Islet of Langerhans (tissue), 1 donor: ENCODE measurements at regions not wholly inside any gene's neighbourhood (a gene's known extent, or its start where the extent isn't known, plus 50 kb on each side); places are given as distances from the start of the nearest gene placed in this dataset.
A peak's percentile ranks its signal among the peaks of the same experiment; 100 is the strongest.

Source experiments
- FAIRE-seq: peaks from one replicate; lab custom pipeline; 2011; peaks lifted over from hg19 to GRCh38; lab: Jason Lieb, UNC

DNA sequence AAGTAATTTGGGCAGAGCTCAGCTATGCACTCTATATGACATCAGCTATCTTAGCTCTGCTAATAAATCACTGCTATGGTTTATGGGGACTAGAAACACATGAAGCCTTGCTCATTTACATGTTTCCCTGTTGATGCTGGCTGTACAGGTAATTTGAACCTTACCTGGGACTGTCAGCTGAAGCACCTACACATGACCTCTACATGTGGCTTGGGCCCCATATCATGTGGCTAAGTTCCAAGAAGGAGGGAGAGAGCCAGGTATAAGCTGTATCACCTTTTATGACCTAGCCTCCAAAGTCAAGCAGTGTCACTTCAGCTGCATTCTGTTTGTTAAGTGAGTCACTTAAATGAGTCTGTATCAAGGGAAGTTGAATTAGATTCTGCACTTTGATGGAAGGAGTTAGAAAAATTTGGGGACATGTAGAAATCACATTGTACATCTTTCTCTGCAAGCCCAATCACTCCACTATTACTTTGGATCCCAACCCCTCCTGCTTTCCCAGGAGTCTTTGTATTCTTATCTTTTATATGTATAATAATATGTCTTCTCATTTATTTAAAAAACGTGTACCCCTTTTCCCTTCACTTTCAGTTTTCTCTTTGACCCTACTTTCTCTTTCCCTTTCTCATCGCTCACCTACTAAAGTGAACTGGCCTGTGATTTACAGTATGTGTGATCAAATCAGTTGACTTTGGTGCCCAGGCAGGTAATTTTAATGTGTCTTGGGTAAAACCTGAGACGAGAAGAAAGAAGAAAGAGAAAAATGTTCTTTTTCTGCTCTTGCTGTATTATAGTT lies 53.4 kb upstream of the PRKACB start:
- peak; percentile 17 for FAIRE-seq

DNA sequence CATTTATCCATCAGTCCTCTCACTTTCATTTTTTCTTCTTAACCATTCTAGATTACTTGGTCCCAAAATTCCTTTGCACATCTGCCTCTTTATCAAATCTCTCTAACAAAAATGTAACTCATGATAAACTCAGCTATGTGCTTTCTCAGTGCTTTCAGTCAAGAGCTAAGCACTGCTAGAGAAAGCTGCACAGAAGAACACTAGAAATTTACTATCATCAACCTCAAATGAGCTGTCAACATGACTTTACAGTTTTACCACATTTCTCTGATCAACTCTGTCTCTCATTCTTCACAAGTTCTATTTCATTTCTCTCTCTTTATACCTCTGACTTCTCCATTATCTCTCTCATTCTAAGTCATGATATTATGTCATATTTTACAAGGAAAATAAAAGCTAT lies 54.2 kb upstream of the PRKACB start:
- no peak for FAIRE-seq

DNA sequence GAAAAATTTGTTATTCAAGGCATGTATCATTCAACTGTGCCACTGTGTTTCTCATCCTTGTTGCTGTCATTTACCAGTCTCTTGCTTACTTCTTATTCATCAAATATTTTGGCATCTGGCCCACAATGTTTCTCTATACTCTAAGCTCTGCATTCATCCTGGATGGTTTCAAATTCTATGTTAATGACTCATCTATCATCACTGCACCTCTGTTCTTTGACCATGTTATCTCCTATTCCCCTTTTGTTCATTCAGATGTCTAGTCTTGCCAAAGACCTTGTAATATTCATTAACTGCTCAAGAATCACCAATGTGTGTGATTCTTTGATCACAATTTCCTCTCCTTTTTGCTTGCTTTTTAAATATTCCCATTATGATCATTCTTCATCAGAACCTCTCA lies 54.6 kb upstream of the PRKACB start:
- no peak for FAIRE-seq

DNA sequence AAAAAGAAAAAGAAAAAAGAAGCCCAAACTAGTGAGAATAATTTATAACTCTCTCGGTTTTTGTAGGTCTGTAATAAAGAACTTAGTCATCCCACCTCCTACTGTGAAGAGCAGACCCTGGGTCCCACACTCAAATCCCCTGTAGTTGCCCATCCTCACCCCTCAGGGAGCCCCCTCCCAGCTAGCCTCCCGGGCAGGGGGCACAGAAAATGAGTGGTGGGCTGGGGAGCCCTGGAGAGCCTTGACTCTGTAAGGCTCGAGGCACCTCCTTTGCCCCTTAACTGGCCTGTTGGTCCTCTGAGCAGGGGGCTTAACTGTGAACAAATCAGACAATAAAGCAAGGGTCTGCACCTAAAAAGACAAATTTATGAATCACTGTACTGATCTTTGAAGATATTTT lies 57.5 kb upstream of the PRKACB start:
- FAIRE-seq, result no peak

DNA sequence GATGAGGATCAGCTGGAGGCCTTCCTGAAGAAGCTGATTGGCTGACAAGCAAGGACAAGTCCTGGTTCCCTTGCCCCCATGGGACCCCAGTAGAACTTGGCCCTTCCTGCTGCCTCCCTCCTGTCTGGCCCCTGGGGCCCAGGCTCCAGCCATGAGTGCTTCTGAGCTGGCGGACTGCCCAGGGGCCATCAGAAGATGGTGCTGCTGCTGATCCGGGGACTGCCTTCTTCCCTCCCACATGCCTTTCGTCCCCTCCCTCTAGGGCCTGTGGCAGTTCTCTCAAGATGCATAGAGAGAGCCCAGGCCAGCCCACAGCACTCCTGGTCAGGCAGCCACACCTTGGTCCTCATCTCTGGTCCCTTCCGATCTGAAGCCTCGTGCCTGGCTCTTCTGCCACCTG lies 57.9 kb upstream of the PRKACB start:
- FAIRE-seq, result no peak

DNA sequence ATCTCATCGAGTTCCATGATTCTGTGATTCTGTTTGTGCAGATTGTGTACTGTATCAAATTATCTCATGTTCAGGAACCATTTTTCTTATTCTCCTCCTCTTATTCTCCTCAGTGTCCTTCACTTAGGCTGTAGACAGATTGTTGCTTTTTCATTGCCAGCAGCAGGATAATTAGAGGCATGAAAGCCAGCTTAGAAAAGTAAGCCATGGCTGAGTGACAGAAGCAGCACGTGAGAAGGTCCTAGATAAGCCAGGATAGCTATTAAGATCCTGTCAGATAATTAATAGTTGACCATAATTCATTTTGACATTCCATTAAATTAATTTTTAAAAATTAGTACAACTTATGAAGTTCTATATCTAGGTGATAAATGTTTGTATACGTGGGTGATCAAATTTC lies 60.8 kb upstream of the PRKACB start:
- no peak for FAIRE-seq

DNA sequence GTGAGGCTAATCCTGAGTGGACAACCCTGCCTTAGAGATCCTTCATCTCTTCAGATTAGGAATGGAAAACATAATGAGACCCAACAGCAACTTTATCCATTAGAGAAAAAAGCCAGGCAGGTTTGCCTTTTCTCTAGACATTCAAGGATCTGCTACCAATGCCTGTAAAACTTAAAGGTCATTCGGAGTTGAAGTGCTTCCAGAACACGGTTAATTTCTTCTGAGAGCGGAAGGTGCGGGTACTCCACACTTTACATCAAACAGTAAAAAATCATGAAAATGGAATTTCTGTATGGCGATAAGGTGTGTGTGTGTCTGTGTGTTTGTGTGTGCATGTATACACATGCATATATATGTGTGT lies 65.2 kb upstream of the PRKACB start:
- peak; percentile 41 for FAIRE-seq

DNA sequence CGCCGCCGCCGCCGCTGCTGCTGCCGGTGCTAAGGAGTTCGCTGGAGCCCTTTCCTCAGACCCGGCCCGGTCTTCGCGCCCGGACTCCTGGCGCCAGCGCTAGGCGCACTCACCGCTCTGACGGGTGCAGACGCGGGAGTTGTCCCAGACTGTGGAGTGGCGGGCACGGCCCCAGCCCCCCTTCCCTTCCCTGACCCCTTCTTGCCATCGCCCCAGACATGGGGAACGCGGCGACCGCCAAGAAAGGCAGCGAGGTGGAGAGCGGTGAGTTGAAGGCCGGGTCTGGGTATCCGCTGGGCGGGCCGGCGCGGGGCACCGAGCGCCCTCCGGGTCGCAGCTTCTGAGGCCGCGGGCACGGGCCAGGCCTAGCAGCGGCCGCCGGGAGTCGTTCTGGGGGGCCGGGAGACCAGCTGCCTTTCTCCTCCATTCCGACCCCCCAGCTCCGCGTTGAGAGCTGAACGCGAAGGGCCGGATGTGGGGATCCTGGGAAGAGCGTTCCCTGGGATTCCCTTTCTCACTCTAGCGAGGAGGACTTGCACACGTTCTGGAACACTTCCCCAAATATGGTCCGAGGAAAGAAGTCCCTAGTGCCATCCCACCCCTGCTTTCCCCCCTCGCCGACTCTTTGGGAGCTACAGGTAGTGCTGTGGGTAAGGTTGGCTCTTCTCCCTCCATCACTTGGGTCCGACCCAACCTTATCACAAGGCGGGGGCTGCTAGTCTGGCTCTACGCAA lies 65.8 kb upstream of the PRKACB start:
- no peak for FAIRE-seq

DNA sequence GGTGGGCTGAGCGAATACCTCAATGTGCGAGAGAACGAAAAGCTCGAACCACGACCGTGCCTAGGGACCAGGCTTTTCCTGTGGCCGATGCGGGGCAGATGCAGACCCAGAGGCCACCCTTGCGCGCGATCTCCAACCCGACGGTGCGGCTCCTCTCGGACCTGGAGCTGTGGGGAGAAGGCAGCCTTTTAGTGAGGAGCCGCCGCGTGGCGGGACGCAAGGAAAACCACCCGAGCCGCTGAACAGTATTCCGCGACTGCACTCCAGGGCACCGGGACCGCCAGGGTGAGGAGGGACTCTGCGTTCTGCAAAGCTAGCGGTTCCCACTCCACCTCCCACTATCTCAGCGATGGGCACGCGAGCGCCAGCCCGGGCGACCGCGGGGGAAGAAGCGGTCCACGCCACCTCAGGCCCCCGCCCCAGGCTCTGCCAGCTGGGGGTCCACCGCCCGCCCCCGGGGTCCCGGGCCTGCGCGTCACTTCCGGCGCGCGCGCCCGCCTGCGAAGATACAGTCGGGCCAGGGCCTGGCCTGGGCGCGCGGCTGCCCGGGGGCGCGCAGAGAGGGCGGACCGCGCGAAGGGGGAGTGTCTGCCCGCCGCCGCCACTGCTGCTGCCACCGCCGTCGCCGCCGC lies 66.5 kb upstream of the PRKACB start:
- no peak for FAIRE-seq

DNA sequence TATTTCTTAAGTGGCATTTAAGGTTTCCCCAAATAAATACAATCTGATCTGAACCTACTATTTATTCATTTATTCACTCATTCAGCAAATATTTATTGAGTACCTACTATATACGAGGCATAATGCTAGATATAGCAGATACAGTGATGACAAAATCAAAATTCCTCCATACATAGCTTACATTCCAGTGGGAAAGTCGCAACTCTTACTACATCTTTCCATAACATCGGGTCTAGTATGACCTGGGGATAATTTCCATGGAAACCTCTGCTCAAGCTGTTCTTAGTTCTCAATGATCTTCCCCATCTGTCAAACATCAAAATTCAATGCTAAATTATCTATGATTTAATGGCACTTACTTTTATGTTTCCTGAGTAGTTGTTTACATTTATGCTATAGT lies 70.8 kb upstream of the PRKACB start:
- FAIRE-seq, result no peak

DNA sequence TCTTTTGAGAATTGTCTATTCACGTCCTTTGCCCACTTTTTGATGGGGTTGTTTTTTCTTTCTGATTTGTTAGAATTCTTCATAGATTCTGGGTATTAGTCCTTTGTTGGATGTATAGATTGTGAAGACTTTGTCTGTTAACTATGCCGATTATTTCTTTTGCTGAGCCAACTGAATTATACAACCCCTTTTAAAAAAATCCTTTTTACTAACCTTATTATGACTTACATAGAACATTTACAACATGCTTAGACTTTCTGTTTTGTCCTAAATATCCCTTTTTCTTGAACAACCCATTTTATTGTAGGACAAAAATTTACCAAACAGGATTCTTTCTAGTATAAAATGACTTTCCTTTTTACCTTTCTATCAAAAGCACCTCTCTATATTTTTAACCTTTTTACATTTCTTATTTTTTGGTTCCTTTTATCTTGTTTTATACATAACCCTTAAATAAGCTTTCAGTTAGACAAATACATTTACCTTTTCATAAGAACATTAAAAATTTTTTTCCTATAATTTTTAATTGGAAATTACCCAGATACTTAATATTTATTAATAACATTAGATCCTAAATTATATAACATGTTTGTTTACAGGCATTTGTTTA lies 70.4 kb upstream of the TTLL7 start:
- peak; percentile 84 for FAIRE-seq

DNA sequence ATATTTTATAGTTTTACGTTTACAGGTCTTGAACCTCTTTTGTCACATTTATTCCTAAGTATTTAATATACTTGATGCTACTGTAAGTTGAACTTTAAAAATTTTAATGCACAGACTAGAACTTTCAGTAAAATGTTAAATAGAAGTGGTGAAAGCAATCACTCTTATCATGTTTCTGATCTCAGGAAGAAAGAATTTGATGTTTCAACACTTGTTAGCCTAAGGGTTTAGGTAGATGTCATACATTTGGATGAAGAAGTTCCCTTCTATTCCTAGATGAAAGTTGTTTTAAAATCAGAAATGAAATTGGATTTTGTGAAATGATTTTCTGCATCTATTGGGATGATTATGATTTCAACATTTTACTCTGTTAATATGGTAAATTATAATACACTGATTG lies 63.6 kb upstream of the TTLL7 start:
- FAIRE-seq, result no peak

DNA sequence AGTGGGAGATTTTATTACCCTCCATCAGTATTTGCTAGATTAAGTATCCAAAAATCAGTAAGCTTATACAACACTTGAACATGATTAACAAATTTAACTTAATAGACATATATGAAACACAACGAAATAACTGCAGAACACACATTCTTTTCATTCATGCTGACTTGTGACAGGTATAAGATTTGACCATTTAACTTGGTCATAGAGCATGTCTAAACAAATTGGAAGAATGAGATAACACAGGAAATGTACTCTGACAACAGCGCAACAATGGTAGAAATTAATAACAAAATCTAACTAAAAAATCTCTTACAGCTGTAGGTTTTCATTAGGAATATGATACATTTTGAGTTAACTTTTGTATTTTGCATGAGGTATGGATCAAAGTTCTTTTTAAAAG lies 62.4 kb upstream of the TTLL7 start:
- FAIRE-seq, result no peak

DNA sequence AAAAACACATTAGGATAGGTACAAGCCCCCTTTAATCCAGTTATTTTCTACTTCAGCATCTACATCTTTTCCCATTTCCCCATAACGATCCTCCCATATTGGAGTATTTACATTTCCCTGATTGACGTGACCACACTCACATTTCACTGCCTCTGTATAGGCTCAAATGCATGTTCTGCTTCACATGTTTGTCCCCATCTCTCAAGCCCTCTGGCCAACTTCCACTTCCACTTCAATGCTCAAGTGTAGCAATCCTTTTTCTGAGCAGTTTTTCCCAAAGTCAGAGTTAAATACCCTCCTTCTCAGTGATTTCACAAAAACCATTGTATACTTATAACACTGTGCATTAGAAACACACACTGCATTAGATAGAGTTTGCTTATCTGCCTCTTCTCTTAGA lies 61.8 kb upstream of the TTLL7 start:
- FAIRE-seq, result no peak

DNA sequence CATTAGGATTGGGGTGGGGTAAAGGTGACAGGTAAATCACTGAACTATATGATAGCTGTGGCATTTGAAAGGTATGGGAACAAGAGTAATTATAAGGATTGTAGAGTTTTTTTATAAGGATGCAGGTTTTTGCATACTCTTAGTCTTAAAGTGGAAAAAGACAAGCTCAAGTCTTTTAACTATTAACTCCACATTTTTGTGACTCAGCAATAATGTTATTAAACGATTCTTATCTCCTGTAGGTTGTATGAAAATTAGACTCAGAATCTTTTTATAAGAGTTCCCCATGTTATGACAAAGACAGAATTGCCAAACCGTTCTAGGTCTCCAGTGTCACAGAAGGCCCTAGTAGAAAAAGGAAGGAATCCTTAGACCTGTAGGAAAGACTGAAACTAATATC lies 49.9 kb upstream of the TTLL7 start:
- no peak for FAIRE-seq
